SK-N-SH (cell line): ENCODE measurements at regions not wholly inside any gene's neighbourhood (a gene's known extent, or its start where the extent isn't known, plus 50 kb on each side); places are given as distances from the start of the nearest gene placed in this dataset.

Experiments used
- CTCF ChIA-PET: fragments of 300-600, 350-600 bp; formaldehyde crosslinking; extraction: SDS; loops from one replicate; lab custom pipeline; 2021; lab: Yijun Ruan, JAX
- POLR2A ChIA-PET: fragments of 350-600 bp; sonication (Branson Sonifier 250); formaldehyde crosslinking; extraction: SDS; loops from one replicate; lab custom pipeline; 2020; ENCODE audit warnings: antibody characterized with exemption, inconsistent platforms; lab: Yijun Ruan, JAX
- DNase-seq: peaks from one replicate; pipeline ENCODE4 v3.0.0; 2012
- H2AFZ ChIP-seq: fragments of 200-600 bp; sonication (generic); 2 replicates; pipeline ENCODE4 v1.8.1; 2016; ENCODE audit warnings: antibody characterized with exemption, mild to moderate bottlenecking, low read depth
- H3F3A ChIP-seq: fragments of 200-600 bp; sonication (generic); replicated peaks from 2 replicates; pipeline ENCODE3; 2016; ENCODE audit warnings: antibody characterized with exemption, mild to moderate bottlenecking; ENCODE audit not compliant: insufficient read depth
- H3K27ac ChIP-seq, 2 experiments: fragments of 200-500 bp in 1 of 2; fragments of 200-600 bp in 1 of 2; sonication (Bioruptor generic) in 1 of 2; sonication (generic), shearing (Covaris generic) in 1 of 2; 2 replicates each; pipeline versions ENCODE4 v1.5.1 to v1.6.1; 2014 to 2016; ENCODE audit warnings: low read depth in 2 of 2, inconsistent platforms in 1 of 2, low read length in 1 of 2, mild to moderate bottlenecking in 1 of 2, mixed read lengths in 1 of 2
- H3K27me3 ChIP-seq: fragments of 200-600 bp; sonication (generic), shearing (Covaris generic); 2 replicates; pipeline ENCODE4 v1.6.1; 2016; ENCODE audit warnings: mixed run types; ENCODE audit not compliant: insufficient read depth
- H3K36me3 ChIP-seq, 2 experiments: fragments of 200-500 bp in 1 of 2; fragments of 200-600 bp in 1 of 2; sonication (Bioruptor generic) in 1 of 2; sonication (generic) in 1 of 2; replicated peaks in 1 of 2; 2 replicates each; pipeline versions ENCODE3 to v1.5.1; 2014 to 2016; ENCODE audit warnings: low read length in 1 of 2, mild to moderate bottlenecking in 1 of 2; ENCODE audit not compliant: insufficient read depth in 2 of 2, control insufficient read depth in 1 of 2
- H3K4me1 ChIP-seq, 2 experiments: fragments of 200-500 bp in 1 of 2; fragments of 200-600 bp in 1 of 2; sonication (Bioruptor generic) in 1 of 2; sonication (generic), shearing (Covaris generic) in 1 of 2; 2 replicates each; pipeline versions ENCODE4 v1.5.1 to v1.6.1; 2014 to 2016; ENCODE audit warnings: low read depth in 1 of 2, low read length in 1 of 2, mixed run types in 1 of 2; ENCODE audit not compliant: insufficient read depth in 2 of 2, control insufficient read depth in 1 of 2
- H3K4me2 ChIP-seq: fragments of 200-600 bp; sonication (generic), shearing (Covaris generic); 2 replicates; pipeline ENCODE4 v1.6.1; 2017; ENCODE audit warnings: mixed run types
- H3K4me3 ChIP-seq, 2 experiments: fragments of 200-500 bp in 1 of 2; fragments of 200-600 bp in 1 of 2; sonication (Bioruptor generic) in 1 of 2; sonication (generic), shearing (Covaris generic) in 1 of 2; 2 replicates each; pipeline versions ENCODE4 v1.5.1 to v1.8.1; 2014 to 2016; ENCODE audit warnings: low read depth in 2 of 2, inconsistent platforms in 1 of 2, low read length in 1 of 2, mild to moderate bottlenecking in 1 of 2, mixed read lengths in 1 of 2, moderate library complexity in 1 of 2
- H3K79me2 ChIP-seq: fragments of 200-600 bp; sonication (generic); 2 replicates; pipeline ENCODE4 v1.8.1; 2017; ENCODE audit warnings: mild to moderate bottlenecking; ENCODE audit not compliant: insufficient read depth
- H3K9ac ChIP-seq: fragments of 200-600 bp; sonication (generic); 2 replicates; pipeline ENCODE4 v1.6.1; 2017; ENCODE audit warnings: mixed run types
- H3K9me2 ChIP-seq: fragments of 200-600 bp; sonication (generic); 2 replicates; pipeline ENCODE4 v1.6.1; 2017; ENCODE audit warnings: mixed run types
- H3K9me3 ChIP-seq: fragments of 200-600 bp; sonication (generic); 2 replicates; pipeline ENCODE4 v1.6.1; 2017; ENCODE audit warnings: mixed run types, mild to moderate bottlenecking, moderate library complexity
- H4K20me1 ChIP-seq: fragments of 200-600 bp; sonication (generic); 2 replicates; pipeline ENCODE4 v1.6.1; 2017; ENCODE audit warnings: mild to moderate bottlenecking, mixed run types; ENCODE audit not compliant: insufficient read depth
- ELF1 ChIP-seq: IDR thresholded peaks from 2 replicates; pipeline ENCODE4 v1.4.0; 2012
- EP300 ChIP-seq, 2 experiments: IDR thresholded peaks; 2 replicates each; pipeline versions ENCODE4 v1.4.0 to v1.6.1; 2012; ENCODE audit warnings: borderline replicate concordance in 1 of 2, low read depth in 1 of 2, low read length in 1 of 2
- GABPA ChIP-seq: IDR thresholded peaks from 2 replicates; pipeline ENCODE4 v1.4.0; 2012; ENCODE audit warnings: low read depth, mild to moderate bottlenecking
- MXI1 ChIP-seq: IDR thresholded peaks from 2 replicates; pipeline ENCODE4 v1.6.1; 2012; ENCODE audit warnings: mild to moderate bottlenecking, low read depth, low read length, improper control_type of control experiment
- RAD21 ChIP-seq: IDR thresholded peaks from 2 replicates; pipeline ENCODE4 v1.6.1; 2012; ENCODE audit warnings: mild to moderate bottlenecking, low read length
- RCOR1 ChIP-seq: fragments of 150-350 bp; IDR thresholded peaks from 2 replicates; pipeline ENCODE4 v1.6.1; 2017; ENCODE audit warnings: antibody characterized with exemption, low read length
- RXRA ChIP-seq: IDR thresholded peaks from 2 replicates; pipeline ENCODE4 v1.4.0; 2012; ENCODE audit warnings: low read depth, mild to moderate bottlenecking, borderline replicate concordance
- SIN3A ChIP-seq: IDR thresholded peaks from 2 replicates; pipeline ENCODE4 v1.6.1; 2012; ENCODE audit warnings: low read depth, mild to moderate bottlenecking, low read length, moderate library complexity, borderline replicate concordance
- TAF1 ChIP-seq: IDR thresholded peaks from 2 replicates; pipeline ENCODE4 v1.6.1; 2012; ENCODE audit warnings: low read depth, mild to moderate bottlenecking, low read length, moderate library complexity, borderline replicate concordance
- TCF12 ChIP-seq: IDR thresholded peaks from 2 replicates; pipeline ENCODE4 v1.4.0; 2012
- TEAD4 ChIP-seq: IDR thresholded peaks from 2 replicates; pipeline ENCODE4 v1.4.0; 2012; ENCODE audit warnings: mild to moderate bottlenecking, borderline replicate concordance; ENCODE audit not compliant: insufficient read depth
- YY1 ChIP-seq: IDR thresholded peaks from 2 replicates; pipeline ENCODE4 v1.4.0; 2012; ENCODE audit warnings: low read depth, mild to moderate bottlenecking
- WGBS: methylation state at CpG from one replicate; pipeline ENCODE4 v1.1.6; 2017; ENCODE audit warnings: low lambda C conversion rate; 5-methylcytosine and 5-hydroxymethylcytosine counted together
- TF ChIP-seq, protein P1 (sequence below): fragments of 200-600 bp; sonication (generic); IDR thresholded peaks from 2 replicates; pipeline ENCODE4 v1.6.1; 2017; ENCODE audit warnings: antibody characterized with exemption, mild to moderate bottlenecking, moderate library complexity
- TF ChIP-seq, protein P2 (sequence below): IDR thresholded peaks from 2 replicates; pipeline ENCODE4; 2012
- TF ChIP-seq, protein P3 (sequence below): fragments of 150-350 bp; IDR thresholded peaks from 2 replicates; pipeline ENCODE4 v1.6.1; 2017; ENCODE audit warnings: antibody characterized with exemption, low read length, low read depth, borderline replicate concordance
- TF ChIP-seq, protein P4 (sequence below): IDR thresholded peaks from 2 replicates; pipeline ENCODE4 v1.6.1; 2012; ENCODE audit warnings: mild to moderate bottlenecking, low read depth, low read length, moderate library complexity

DNA sequence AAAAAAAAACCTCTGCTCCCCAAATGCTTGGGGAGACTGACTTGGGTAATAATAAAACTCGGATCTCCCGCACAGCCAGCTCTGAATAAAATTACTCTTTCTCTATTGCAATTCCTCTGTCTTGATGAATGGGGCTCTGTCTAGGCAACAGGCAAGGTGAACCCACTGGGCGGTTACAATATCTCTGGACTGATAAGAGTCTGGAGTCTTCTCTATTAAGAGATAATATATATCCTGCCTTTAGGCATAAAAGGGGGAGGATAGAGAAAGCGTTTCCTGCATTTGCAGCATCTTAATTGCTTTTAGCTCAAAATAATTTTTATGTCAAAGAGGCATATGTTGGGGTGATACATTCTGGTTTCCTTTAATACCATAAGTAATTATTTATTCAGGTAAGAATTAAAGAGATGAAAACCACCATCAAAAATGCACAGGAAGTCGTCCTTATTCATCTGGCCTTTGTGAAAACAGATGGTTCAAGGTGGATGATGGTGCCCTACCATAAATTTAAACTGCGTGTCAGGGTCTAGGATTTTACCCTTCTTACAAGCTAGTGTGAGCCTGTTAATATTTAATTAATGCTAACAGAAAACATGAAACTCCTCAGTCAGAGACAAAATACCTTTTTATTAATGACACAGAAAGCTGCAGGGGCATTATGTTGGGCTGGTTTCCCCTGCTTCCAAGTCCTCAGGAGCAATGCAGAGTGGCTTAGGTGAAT, 736.8 kb downstream of the SOCS6 start:
- no peak overlapping the region for H3K4me2 ChIP-seq
- H3K27me3 ChIP-seq, result no peaks in the 10 kb centered on the region
- no peaks in the 10 kb centered on the region for H3K36me3 ChIP-seq
- H3K9ac ChIP-seq, result no peak overlapping the region
- H3K27ac ChIP-seq, result peak overlapping the region in 1 of 2 experiments; percentile 98; a peak in 2 of 4 replicates
- H3K4me1 ChIP-seq, result peaks cover 0 to 21% of the 10 kb centered on the region in 2 experiments; a peak in 1 of 4 replicates
- WGBS, result 67% methylated on average over 6 of the region's 6 CpGs
- ChIA-PET POLR2A (no interaction called here), CTCF (no interaction called here)
- no peak overlapping the region for H2AFZ ChIP-seq
- H3K79me2 ChIP-seq, result no peaks in the 10 kb centered on the region
- H4K20me1 ChIP-seq, result no peaks in the 10 kb centered on the region
- no peak for TF ChIP-seq MXI1
- TF ChIP-seq EP300 (IDR thresholded peaks at IDR 0.05; ENCODE audit: borderline replicate concordance in 1 of 2, low read depth in 1 of 2, low read length in 1 of 2), result peak in 1 of 2 experiments; percentile 62; a peak in 2 of 4 replicates
- H3K9me2 ChIP-seq, result no peaks in the 10 kb centered on the region
- H3K9me3 ChIP-seq, result no peaks in the 10 kb centered on the region
- no peak overlapping the region for H3K4me3 ChIP-seq
- DNase-seq, result no peak
- no peaks in the 10 kb centered on the region for H3F3A ChIP-seq

DNA sequence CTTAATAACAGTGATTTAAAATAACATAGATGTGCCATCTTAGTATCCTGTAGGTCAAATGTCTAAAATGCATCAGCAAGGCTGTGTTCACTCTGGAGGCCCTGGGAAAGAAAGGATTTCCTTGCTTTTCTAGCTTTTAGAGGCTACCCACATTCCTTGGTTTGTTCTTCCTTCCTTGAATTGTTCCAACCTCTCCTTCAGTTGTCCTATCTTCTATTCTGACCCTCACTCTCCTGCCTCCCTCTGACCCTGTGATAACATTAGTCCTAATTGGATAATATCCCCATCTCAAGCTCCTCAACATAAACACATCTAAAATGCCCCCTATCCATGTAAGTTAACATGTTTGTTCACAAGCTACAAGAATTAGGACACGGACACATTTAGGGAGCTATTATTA, 733.5 kb downstream of the SOCS6 start:
- no peaks in the 10 kb centered on the region for H4K20me1 ChIP-seq
- ChIA-PET CTCF (no interaction called here), POLR2A (no interaction called here)
- no peak overlapping the region for H2AFZ ChIP-seq
- no peaks in the 10 kb centered on the region for H3K79me2 ChIP-seq
- no peaks in the 10 kb centered on the region for H3K9me3 ChIP-seq
- H3K4me2 ChIP-seq, result no peak overlapping the region
- no peak overlapping the region for H3K9ac ChIP-seq
- no peaks in the 10 kb centered on the region for H3F3A ChIP-seq
- no peak overlapping the region for H3K4me3 ChIP-seq
- H3K4me1 ChIP-seq, result peaks cover 0 to 3% of the 10 kb centered on the region in 2 experiments; a peak in 1 of 4 replicates
- peaks cover 0 to 5% of the 10 kb centered on the region in 2 experiments for H3K36me3 ChIP-seq
- no peak for DNase-seq
- no peaks in the 10 kb centered on the region for H3K27me3 ChIP-seq
- H3K9me2 ChIP-seq, result no peaks in the 10 kb centered on the region
- no peak overlapping the region for H3K27ac ChIP-seq
- TF ChIP-seq TCF12 (no peak), RCOR1 (no peak), GABPA (no peak), TEAD4 (no peak), ELF1 (no peak), RAD21 (no peak), RXRA (no peak), SIN3A (no peak), MXI1 (no peak), TAF1 (no peak), YY1 (no peak)
- TF ChIP-seq, protein P1, sequence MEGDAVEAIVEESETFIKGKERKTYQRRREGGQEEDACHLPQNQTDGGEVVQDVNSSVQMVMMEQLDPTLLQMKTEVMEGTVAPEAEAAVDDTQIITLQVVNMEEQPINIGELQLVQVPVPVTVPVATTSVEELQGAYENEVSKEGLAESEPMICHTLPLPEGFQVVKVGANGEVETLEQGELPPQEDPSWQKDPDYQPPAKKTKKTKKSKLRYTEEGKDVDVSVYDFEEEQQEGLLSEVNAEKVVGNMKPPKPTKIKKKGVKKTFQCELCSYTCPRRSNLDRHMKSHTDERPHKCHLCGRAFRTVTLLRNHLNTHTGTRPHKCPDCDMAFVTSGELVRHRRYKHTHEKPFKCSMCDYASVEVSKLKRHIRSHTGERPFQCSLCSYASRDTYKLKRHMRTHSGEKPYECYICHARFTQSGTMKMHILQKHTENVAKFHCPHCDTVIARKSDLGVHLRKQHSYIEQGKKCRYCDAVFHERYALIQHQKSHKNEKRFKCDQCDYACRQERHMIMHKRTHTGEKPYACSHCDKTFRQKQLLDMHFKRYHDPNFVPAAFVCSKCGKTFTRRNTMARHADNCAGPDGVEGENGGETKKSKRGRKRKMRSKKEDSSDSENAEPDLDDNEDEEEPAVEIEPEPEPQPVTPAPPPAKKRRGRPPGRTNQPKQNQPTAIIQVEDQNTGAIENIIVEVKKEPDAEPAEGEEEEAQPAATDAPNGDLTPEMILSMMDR, result no peak
- TF ChIP-seq, protein P2, sequence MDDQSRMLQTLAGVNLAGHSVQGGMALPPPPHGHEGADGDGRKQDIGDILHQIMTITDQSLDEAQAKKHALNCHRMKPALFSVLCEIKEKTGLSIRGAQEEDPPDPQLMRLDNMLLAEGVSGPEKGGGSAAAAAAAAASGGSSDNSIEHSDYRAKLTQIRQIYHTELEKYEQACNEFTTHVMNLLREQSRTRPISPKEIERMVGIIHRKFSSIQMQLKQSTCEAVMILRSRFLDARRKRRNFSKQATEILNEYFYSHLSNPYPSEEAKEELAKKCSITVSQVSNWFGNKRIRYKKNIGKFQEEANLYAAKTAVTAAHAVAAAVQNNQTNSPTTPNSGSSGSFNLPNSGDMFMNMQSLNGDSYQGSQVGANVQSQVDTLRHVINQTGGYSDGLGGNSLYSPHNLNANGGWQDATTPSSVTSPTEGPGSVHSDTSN, result no peak
- TF ChIP-seq, protein P3, sequence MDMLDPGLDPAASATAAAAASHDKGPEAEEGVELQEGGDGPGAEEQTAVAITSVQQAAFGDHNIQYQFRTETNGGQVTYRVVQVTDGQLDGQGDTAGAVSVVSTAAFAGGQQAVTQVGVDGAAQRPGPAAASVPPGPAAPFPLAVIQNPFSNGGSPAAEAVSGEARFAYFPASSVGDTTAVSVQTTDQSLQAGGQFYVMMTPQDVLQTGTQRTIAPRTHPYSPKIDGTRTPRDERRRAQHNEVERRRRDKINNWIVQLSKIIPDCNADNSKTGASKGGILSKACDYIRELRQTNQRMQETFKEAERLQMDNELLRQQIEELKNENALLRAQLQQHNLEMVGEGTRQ, result no peak
- TF ChIP-seq, protein P4, sequence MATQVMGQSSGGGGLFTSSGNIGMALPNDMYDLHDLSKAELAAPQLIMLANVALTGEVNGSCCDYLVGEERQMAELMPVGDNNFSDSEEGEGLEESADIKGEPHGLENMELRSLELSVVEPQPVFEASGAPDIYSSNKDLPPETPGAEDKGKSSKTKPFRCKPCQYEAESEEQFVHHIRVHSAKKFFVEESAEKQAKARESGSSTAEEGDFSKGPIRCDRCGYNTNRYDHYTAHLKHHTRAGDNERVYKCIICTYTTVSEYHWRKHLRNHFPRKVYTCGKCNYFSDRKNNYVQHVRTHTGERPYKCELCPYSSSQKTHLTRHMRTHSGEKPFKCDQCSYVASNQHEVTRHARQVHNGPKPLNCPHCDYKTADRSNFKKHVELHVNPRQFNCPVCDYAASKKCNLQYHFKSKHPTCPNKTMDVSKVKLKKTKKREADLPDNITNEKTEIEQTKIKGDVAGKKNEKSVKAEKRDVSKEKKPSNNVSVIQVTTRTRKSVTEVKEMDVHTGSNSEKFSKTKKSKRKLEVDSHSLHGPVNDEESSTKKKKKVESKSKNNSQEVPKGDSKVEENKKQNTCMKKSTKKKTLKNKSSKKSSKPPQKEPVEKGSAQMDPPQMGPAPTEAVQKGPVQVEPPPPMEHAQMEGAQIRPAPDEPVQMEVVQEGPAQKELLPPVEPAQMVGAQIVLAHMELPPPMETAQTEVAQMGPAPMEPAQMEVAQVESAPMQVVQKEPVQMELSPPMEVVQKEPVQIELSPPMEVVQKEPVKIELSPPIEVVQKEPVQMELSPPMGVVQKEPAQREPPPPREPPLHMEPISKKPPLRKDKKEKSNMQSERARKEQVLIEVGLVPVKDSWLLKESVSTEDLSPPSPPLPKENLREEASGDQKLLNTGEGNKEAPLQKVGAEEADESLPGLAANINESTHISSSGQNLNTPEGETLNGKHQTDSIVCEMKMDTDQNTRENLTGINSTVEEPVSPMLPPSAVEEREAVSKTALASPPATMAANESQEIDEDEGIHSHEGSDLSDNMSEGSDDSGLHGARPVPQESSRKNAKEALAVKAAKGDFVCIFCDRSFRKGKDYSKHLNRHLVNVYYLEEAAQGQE, result no peak
- TF ChIP-seq, all 33 proteins: peak for 0
- WGBS, result 91% methylated on average over 1 of the region's 1 CpG
